ENCODE measurements at regions not wholly inside any gene's neighbourhood (a gene's known extent, or its start where the extent isn't known, plus 50 kb on each side); places are given as distances from the start of the nearest gene placed in this dataset.

GRCh38 chr14:39716987-39717570 lies 284.8 kb upstream of the FBXO33 start:
- DNase-seq (ENCODE audit: low read depth): no peak
- no peak for TF ChIP-seq CTCF (IDR thresholded peaks at IDR 0.05; ENCODE audit: control insufficient read depth, insufficient read depth, low read depth, low read length, missing control alignments)
- no peak overlapping the region for H3K4me3 ChIP-seq (ENCODE audit: control insufficient read depth, low read depth, low read length)

DNA sequence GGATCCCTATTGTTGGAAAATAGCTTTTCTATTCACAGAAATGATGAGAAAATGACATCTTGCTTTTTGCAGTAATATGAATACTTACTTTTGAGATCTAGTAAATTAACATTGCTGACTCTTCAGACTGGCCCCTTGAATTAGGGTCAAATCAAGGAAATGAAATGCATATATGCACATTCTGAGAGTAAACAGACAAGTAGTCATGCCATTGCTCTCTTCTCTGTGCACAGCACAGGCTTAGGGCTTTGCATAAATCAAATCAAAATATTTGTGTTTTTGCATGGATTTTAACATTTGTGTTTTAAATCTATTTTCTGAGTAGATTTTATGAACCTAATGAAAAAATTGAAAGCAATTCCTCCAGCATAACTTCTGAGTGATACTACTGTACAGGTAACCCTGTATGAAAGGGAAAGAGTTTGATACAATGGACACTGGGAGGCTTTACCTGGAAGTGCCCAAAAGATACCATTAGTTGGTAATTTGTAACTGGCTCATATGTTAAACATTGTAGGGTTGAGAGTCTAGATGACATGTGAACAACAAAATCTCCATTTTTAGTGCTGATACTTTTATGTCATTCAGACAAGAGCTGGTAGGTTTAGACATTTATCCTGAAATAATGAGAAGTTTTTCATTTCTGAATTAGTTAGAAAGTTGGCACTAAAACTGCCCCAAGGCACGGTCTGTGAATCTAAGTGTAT lies 280.2 kb upstream of the FBXO33 start:
- no peak for TF ChIP-seq CTCF (IDR thresholded peaks at IDR 0.05; ENCODE audit: control insufficient read depth, insufficient read depth, low read depth, low read length, missing control alignments)
- no peak overlapping the region for H3K4me3 ChIP-seq (ENCODE audit: control insufficient read depth, low read depth, low read length)
- DNase-seq (ENCODE audit: low read depth): no peak

GRCh38 chr14:39704594-39704993 lies 272.4 kb upstream of the FBXO33 start:
- H3K4me3 ChIP-seq (ENCODE audit: control insufficient read depth, low read depth, low read length): no peak overlapping the region
- no peak for DNase-seq (ENCODE audit: low read depth)
- TF ChIP-seq CTCF (IDR thresholded peaks at IDR 0.05; ENCODE audit: control insufficient read depth, insufficient read depth, low read depth, low read length, missing control alignments): no peak

DNA sequence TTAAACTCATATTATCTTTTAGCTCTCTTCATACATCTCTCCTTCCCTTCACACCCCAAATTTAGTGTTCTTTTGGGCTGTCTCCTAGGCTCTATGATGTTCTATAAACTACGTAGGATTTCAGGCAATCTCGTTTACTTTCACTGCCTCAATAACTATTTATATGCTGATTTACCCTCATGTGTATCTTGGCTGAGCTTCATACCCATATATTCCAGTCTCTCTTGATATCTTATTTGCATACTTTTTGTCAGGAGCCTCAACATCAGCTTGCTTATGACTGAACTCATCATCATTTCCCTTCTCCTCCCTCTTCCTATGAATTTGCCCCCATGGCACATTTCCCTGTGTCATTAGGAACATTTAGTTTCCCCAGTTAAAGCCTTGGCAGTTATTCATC lies 262.1 kb upstream of the FBXO33 start:
- no peak for TF ChIP-seq CTCF (IDR thresholded peaks at IDR 0.05; ENCODE audit: control insufficient read depth, insufficient read depth, low read depth, low read length, missing control alignments)
- DNase-seq (ENCODE audit: low read depth): no peak
- no peak overlapping the region for H3K4me3 ChIP-seq (ENCODE audit: control insufficient read depth, low read depth, low read length)

- TF ChIP-seq CTCF (IDR thresholded peaks at IDR 0.05; ENCODE audit: control insufficient read depth, insufficient read depth, low read depth, low read length, missing control alignments): no peak
- no peak for DNase-seq (ENCODE audit: low read depth)
- no peak overlapping the region for H3K4me3 ChIP-seq (ENCODE audit: control insufficient read depth, low read depth, low read length)
These were observed 251.5 kb upstream of the FBXO33 start for GRCh38 chr14:39683691-39684260.

DNA sequence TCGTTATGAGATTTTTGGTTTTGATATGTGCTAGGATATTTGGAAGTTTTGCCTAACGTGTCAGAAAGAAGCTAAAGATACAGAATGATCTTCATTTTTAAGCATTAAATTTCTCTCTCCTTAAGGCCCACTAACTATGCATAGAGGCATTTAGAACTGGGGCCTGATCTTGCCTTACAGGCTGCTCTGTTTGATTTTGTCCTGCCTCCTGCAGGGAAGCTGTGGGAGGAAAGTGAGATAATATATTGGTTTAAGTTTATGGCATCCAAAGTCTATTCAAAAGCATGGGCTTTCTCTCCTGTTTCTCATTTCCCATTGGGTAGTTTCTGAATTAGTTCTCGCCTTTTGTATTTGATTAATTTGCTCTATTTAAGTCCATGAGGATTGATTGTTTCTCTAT lies 250.3 kb upstream of the FBXO33 start:
- TF ChIP-seq CTCF (IDR thresholded peaks at IDR 0.05; ENCODE audit: control insufficient read depth, insufficient read depth, low read depth, low read length, missing control alignments): no peak
- no peak overlapping the region for H3K4me3 ChIP-seq (ENCODE audit: control insufficient read depth, low read depth, low read length)
- DNase-seq (ENCODE audit: low read depth): no peak

All from AG09309 (cell line).